ENCODE measurements at regions not wholly inside any gene's neighbourhood (a gene's known extent, or its start where the extent isn't known, plus 50 kb on each side); places are given as distances from the start of the nearest gene placed in this dataset.

DNA sequence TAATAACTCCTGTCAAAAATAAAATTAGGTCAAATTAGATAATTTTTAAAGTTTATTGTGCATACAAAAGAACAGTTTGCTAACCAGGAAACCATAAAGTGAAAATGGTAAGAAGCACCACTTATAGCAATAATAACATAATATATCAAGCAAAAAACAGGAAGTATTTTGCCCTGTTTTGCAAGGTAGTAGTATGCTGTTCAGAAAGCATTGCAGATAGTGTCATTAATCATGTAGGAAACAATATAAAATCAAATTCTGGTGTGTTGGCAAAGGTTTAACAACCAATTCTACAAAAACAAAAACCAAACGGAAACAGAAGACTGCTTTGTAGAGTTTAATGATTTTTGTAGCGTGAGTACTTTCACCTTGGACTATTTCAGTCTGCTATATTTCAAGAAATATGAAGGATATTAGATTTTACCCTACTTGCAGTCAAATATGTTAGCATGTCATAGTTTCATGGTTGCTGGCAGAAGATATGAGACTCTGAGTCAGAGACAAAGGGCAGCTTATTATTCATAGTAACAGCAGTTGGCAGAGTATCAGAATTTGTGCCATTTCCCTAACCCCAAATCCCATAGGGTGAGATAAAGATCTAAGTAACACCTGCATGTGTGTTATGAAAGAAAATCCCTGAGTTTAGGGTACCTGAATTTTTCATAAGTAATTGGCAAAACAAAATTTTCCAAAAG, 729.0 kb upstream of the BRINP3 start:
- Histone ChIP-seq H2AFZ (ENCODE audit: control insufficient read depth, low read length) (no peak overlapping the region), H3K9me3 (ENCODE audit: control insufficient read depth, low read depth, low read length) (no peaks in the 10 kb centered on the region), H3K79me2 (ENCODE audit: control insufficient read depth, insufficient read depth, low read length) (no peaks in the 10 kb centered on the region), H3K9me1 (ENCODE audit: control insufficient read depth, extremely low read depth, insufficient read depth, low read length) (no peaks in the 10 kb centered on the region), H3K9ac (ENCODE audit: control insufficient read depth, extremely low read depth, insufficient read depth, low read length) (no peak overlapping the region), H3K4me1 (ENCODE audit: control insufficient read depth, extremely low read depth, insufficient read depth, low read length) (no peaks in the 10 kb centered on the region), H3K27me3 (ENCODE audit: control insufficient read depth, extremely low read depth, insufficient read depth, low read length) (no peaks in the 10 kb centered on the region), H3K4me2 (ENCODE audit: control insufficient read depth, extremely low read depth, insufficient read depth, low read depth, low read length) (no peak overlapping the region), H4K20me1 (ENCODE audit: control insufficient read depth, extremely low read depth, insufficient read depth, low read length) (no peaks in the 10 kb centered on the region), H3K36me3 (ENCODE audit: control insufficient read depth in 2 of 2, extremely low read depth in 1 of 2, insufficient read depth in 2 of 2, low read length in 2 of 2) (no peaks in the 10 kb centered on the region), H3K4me3 (ENCODE audit: control insufficient read depth in 2 of 3, extremely low read depth in 1 of 3, insufficient read depth in 2 of 3, low read depth in 1 of 3, low read length in 3 of 3) (no peak overlapping the region), H3K27ac (ENCODE audit: control insufficient read depth, insufficient read depth, low read length) (no peak overlapping the region)
- no peak for DNase-seq (ENCODE audit: low read depth, low spot score)
- TF ChIP-seq EZH2 (IDR thresholded peaks at IDR 0.05; ENCODE audit: low read length) (no peak), CTCF (optimal IDR thresholded peaks at IDR 0.05 in 1 of 3, IDR thresholded peaks at IDR 0.05 in 1 of 3, conservative IDR thresholded peaks at IDR 0.05 in 1 of 3; ENCODE audit: extremely low read depth in 1 of 3, insufficient read depth in 2 of 3, low read length in 3 of 3) (no peak)
- dilution Hi-C loops (cut with MboI; ENCODE audit: extremely low pct_ligation_motif_present, low sequenced_read_pairs): no loop called here
- no peak for FAIRE-seq

DNA sequence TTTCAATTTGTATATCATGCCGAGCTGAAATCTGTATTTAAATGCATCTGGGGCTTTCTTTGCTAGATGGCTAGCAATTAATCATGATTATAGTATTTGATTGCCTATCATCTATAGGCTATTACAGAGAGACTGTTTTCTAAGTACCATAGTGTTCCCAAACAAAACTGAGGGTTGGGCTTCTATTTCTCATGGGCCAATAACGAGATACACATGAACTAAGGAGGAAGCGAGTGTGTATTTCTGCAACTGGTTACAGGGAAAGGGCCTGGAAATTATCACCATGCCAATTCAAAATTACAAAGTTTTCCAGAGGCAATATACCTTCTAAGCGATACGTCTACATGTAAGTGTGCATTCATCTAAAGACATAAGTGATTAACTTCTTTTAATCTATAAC, 744.5 kb upstream of the BRINP3 start:
- dilution Hi-C loops (cut with MboI; ENCODE audit: extremely low pct_ligation_motif_present, low sequenced_read_pairs): no loop called here
- FAIRE-seq: no peak
- no peak for DNase-seq (ENCODE audit: low read depth, low spot score)
- Histone ChIP-seq H3K9me3 (ENCODE audit: control insufficient read depth, low read depth, low read length) (no peaks in the 10 kb centered on the region), H3K4me2 (ENCODE audit: control insufficient read depth, extremely low read depth, insufficient read depth, low read depth, low read length) (no peak overlapping the region), H3K9ac (ENCODE audit: control insufficient read depth, extremely low read depth, insufficient read depth, low read length) (no peak overlapping the region), H4K20me1 (ENCODE audit: control insufficient read depth, extremely low read depth, insufficient read depth, low read length) (no peaks in the 10 kb centered on the region), H3K9me1 (ENCODE audit: control insufficient read depth, extremely low read depth, insufficient read depth, low read length) (no peaks in the 10 kb centered on the region), H3K4me1 (ENCODE audit: control insufficient read depth, extremely low read depth, insufficient read depth, low read length) (no peaks in the 10 kb centered on the region), H3K79me2 (ENCODE audit: control insufficient read depth, insufficient read depth, low read length) (no peaks in the 10 kb centered on the region), H3K27me3 (ENCODE audit: control insufficient read depth, extremely low read depth, insufficient read depth, low read length) (no peaks in the 10 kb centered on the region), H2AFZ (ENCODE audit: control insufficient read depth, low read length) (no peak overlapping the region), H3K4me3 (ENCODE audit: control insufficient read depth in 2 of 3, extremely low read depth in 1 of 3, insufficient read depth in 2 of 3, low read depth in 1 of 3, low read length in 3 of 3) (no peak overlapping the region), H3K27ac (ENCODE audit: control insufficient read depth, insufficient read depth, low read length) (no peak overlapping the region), H3K36me3 (ENCODE audit: control insufficient read depth in 2 of 2, extremely low read depth in 1 of 2, insufficient read depth in 2 of 2, low read length in 2 of 2) (no peaks in the 10 kb centered on the region)
- no peak for TF ChIP-seq CTCF (optimal IDR thresholded peaks at IDR 0.05 in 1 of 3, IDR thresholded peaks at IDR 0.05 in 1 of 3, conservative IDR thresholded peaks at IDR 0.05 in 1 of 3; ENCODE audit: extremely low read depth in 1 of 3, insufficient read depth in 2 of 3, low read length in 3 of 3)
- no peak for TF ChIP-seq EZH2 (IDR thresholded peaks at IDR 0.05; ENCODE audit: low read length)

Data from keratinocyte (primary cell).